Activated naive CD8-positive, alpha-beta T cell treated with anti-CD3 and anti-CD28 coated beads, Interleukin-2, amount 10 ng/mL, durations not matched to agents 7 days and 5 days (primary cell): ENCODE measurements at regions not wholly inside any gene's neighbourhood (a gene's known extent, or its start where the extent isn't known, plus 50 kb on each side); places are given as distances from the start of the nearest gene placed in this dataset.

Source experiments
- ATAC-seq: fragments of 150-1000 bp; cut with Tn5 transposase; one replicate; pipeline ENCODE4 v1.10.0; 2021; ENCODE audit warnings: low read depth, moderate library complexity
- POLR2A ChIA-PET: fragments of 350-600 bp; sonication (Branson Sonifier 250); formaldehyde crosslinking; loops from one replicate; lab custom pipeline; 2021; ENCODE audit warnings: antibody characterized with exemption; lab: Charles Lee
- DNase-seq: peaks from one replicate; pipeline ENCODE4 v3.0.0; 2021
- H3K27ac Mint-ChIP-seq: one replicate; pipeline ENCODE4 v1.8.0; 2022; ENCODE audit warnings: mild to moderate bottlenecking, mixed read lengths
- H3K27me3 Mint-ChIP-seq: one replicate; pipeline ENCODE4 v1.8.0; 2022; ENCODE audit warnings: mild to moderate bottlenecking, moderate library complexity, mixed read lengths
- H3K36me3 Mint-ChIP-seq: one replicate; pipeline ENCODE4 v1.8.0; 2021; ENCODE audit warnings: mild to moderate bottlenecking, mixed read lengths
- H3K4me1 Mint-ChIP-seq: one replicate; pipeline ENCODE4 v1.8.0; 2021; ENCODE audit warnings: mixed read lengths
- H3K4me3 Mint-ChIP-seq: one replicate; pipeline ENCODE4 v1.8.0; 2022; ENCODE audit warnings: mild to moderate bottlenecking, moderate library complexity, mixed read lengths
- H3K9me3 Mint-ChIP-seq: one replicate; pipeline ENCODE4 v1.8.0; 2021; ENCODE audit warnings: mixed read lengths
- microRNA-seq: library from miRNA; unstranded; fragments of <30 nt; microRNA quantifications from one replicate; pipeline ENCODE4 v1.2.0, GENCODE V29; 2022

GRCh38 chr7:131252976-131253375, 74.7 kb upstream of the MKLN1 start:
- Mint-ChIP-seq H3K27ac (no peak overlapping the region), H3K4me1 (peaks cover 4% of the 10 kb centered on the region), H3K27me3 (peaks cover 9% of the 10 kb centered on the region), H3K36me3 (peaks cover 5% of the 10 kb centered on the region), H3K4me3 (no peak overlapping the region), H3K9me3 (peaks cover 15% of the 10 kb centered on the region)
- DNase-seq (no peak), ATAC-seq (no peak)
- POLR2A ChIA-PET: no interaction called here

- H3K36me3 Mint-ChIP-seq: peaks cover 5% of the 10 kb centered on the region
- DNase-seq (no peak), ATAC-seq (no peak)
- H3K27me3 Mint-ChIP-seq: peaks cover 11% of the 10 kb centered on the region
- peaks cover 4% of the 10 kb centered on the region for H3K4me1 Mint-ChIP-seq
- peaks cover 15% of the 10 kb centered on the region for H3K9me3 Mint-ChIP-seq
- H3K4me3 Mint-ChIP-seq: no peak overlapping the region
- POLR2A ChIA-PET: no interaction called here
- H3K27ac Mint-ChIP-seq: no peak overlapping the region
These were observed 73.5 kb upstream of the MKLN1 start for GRCh38 chr7:131254211-131254610.

GRCh38 chr7:131255242-131255641, 72.4 kb upstream of the MKLN1 start:
- DNase-seq (no peak), ATAC-seq (no peak)
- H3K4me3 Mint-ChIP-seq: no peak overlapping the region
- peaks cover 4% of the 10 kb centered on the region for H3K4me1 Mint-ChIP-seq
- peaks cover 15% of the 10 kb centered on the region for H3K9me3 Mint-ChIP-seq
- H3K27ac Mint-ChIP-seq: no peak overlapping the region
- POLR2A ChIA-PET: no interaction called here
- peaks cover 11% of the 10 kb centered on the region for H3K27me3 Mint-ChIP-seq
- peaks cover 5% of the 10 kb centered on the region for H3K36me3 Mint-ChIP-seq

- Mint-ChIP-seq H3K4me3 (no peak overlapping the region), H3K27me3 (peaks cover 12% of the 10 kb centered on the region), H3K36me3 (no peaks in the 10 kb centered on the region), H3K27ac (no peak overlapping the region), H3K4me1 (no peaks in the 10 kb centered on the region), H3K9me3 (no peaks in the 10 kb centered on the region)
- DNase-seq (no peak), ATAC-seq (no peak)
- POLR2A ChIA-PET: no interaction called here
These were observed 66.1 kb upstream of the MKLN1 start for GRCh38 chr7:131261476-131261994.

GRCh38 chr7:131265227-131265626, 62.4 kb upstream of the MKLN1 start:
- POLR2A ChIA-PET: no interaction called here
- H3K4me1 Mint-ChIP-seq: no peaks in the 10 kb centered on the region
- ATAC-seq (no peak), DNase-seq (no peak)
- peaks cover 2% of the 10 kb centered on the region for H3K36me3 Mint-ChIP-seq
- no peak overlapping the region for H3K4me3 Mint-ChIP-seq
- H3K9me3 Mint-ChIP-seq: peaks cover 5% of the 10 kb centered on the region
- peaks cover 9% of the 10 kb centered on the region for H3K27me3 Mint-ChIP-seq
- no peak overlapping the region for H3K27ac Mint-ChIP-seq

- POLR2A ChIA-PET: no interaction called here
- Mint-ChIP-seq H3K4me3 (no peak overlapping the region), H3K27ac (no peak overlapping the region)
These were observed 60.0 kb upstream of the MKLN1 start for GRCh38 chr7:131267631-131268030.

GRCh38 chr7:131268906-131269305, 58.8 kb upstream of the MKLN1 start:
- ATAC-seq (no peak), DNase-seq (no peak)
- Mint-ChIP-seq H3K27ac (no peak overlapping the region), H3K27me3 (peaks cover 9% of the 10 kb centered on the region), H3K36me3 (peaks cover 4% of the 10 kb centered on the region), H3K4me1 (no peaks in the 10 kb centered on the region), H3K9me3 (peaks cover 7% of the 10 kb centered on the region), H3K4me3 (no peak overlapping the region)
- POLR2A ChIA-PET: no interaction called here

More at GRCh38 chr7:131267631-131268030, 60.0 kb upstream of the MKLN1 start:
- DNase-seq: no peak
- no peak for ATAC-seq
- Mint-ChIP-seq H3K36me3 (peaks cover 4% of the 10 kb centered on the region), H3K9me3 (peaks cover 7% of the 10 kb centered on the region), H3K27me3 (peaks cover 9% of the 10 kb centered on the region), H3K4me1 (no peaks in the 10 kb centered on the region)

GRCh38 chr7:131272086-131272485, 55.6 kb upstream of the MKLN1 start:
- ATAC-seq: no peak
- Mint-ChIP-seq H3K4me3 (no peak overlapping the region), H3K27me3 (peaks cover 5% of the 10 kb centered on the region), H3K36me3 (peaks cover 4% of the 10 kb centered on the region), H3K9me3 (peaks cover 7% of the 10 kb centered on the region), H3K4me1 (no peaks in the 10 kb centered on the region), H3K27ac (no peak overlapping the region)
- no peak for DNase-seq
- POLR2A ChIA-PET: no interaction called here

- Mint-ChIP-seq H3K4me1 (no peaks in the 10 kb centered on the region), H3K27me3 (no peaks in the 10 kb centered on the region), H3K9me3 (peaks cover 2% of the 10 kb centered on the region), H3K4me3 (no peak overlapping the region), H3K36me3 (peaks cover 2% of the 10 kb centered on the region), H3K27ac (no peak overlapping the region)
- ATAC-seq (no peak), DNase-seq (no peak)
- POLR2A ChIA-PET: no interaction called here
These were observed 52.7 kb upstream of the MKLN1 start for GRCh38 chr7:131274986-131275385.

- POLR2A ChIA-PET: no interaction called here
- Mint-ChIP-seq H3K27ac (no peak overlapping the region), H3K27me3 (no peaks in the 10 kb centered on the region), H3K4me3 (no peak overlapping the region), H3K4me1 (no peaks in the 10 kb centered on the region), H3K36me3 (peaks cover 2% of the 10 kb centered on the region), H3K9me3 (peaks cover 2% of the 10 kb centered on the region)
- DNase-seq (no peak), ATAC-seq (no peak)
These were observed 51.5 kb upstream of the MKLN1 start for GRCh38 chr7:131276190-131276589.

GRCh38 chr7:131276748-131277147, 50.9 kb upstream of the MKLN1 start:
- H3K36me3 Mint-ChIP-seq: peaks cover 2% of the 10 kb centered on the region
- DNase-seq: no peak
- H3K27ac Mint-ChIP-seq: no peak overlapping the region
- POLR2A ChIA-PET: no interaction called here
- no peak for ATAC-seq
- no peak overlapping the region for H3K4me3 Mint-ChIP-seq
- peaks cover 2% of the 10 kb centered on the region for H3K9me3 Mint-ChIP-seq
- no peaks in the 10 kb centered on the region for H3K27me3 Mint-ChIP-seq
- H3K4me1 Mint-ChIP-seq: no peaks in the 10 kb centered on the region

Small RNA genes lying in the stretch of these regions (microRNA-seq; reads per million reads assigned to microRNA genes)
- gene MIR29A: 60,565 reads per million, percentile 99 among the genes with 10 or more reads in this experiment
